ENCODE measurements at regions not wholly inside any gene's neighbourhood (a gene's known extent, or its start where the extent isn't known, plus 50 kb on each side); places are given as distances from the start of the nearest gene placed in this dataset.

GRCh38 chr2:144571770-144572169, 51.9 kb upstream of the ZEB2 start:
- Histone ChIP-seq H3K4me1 (ENCODE audit: insufficient read depth, low read length) (no peaks in the 10 kb centered on the region; the same call in 1 of the 2 replicates), H3K27ac (ENCODE audit: insufficient read length, low read depth, low read length) (no peak overlapping the region), H4K5ac (ENCODE audit: insufficient read length, low read depth, low read length) (no peak overlapping the region), H2BK20ac (ENCODE audit: low read depth, low read length, poor library complexity, severe bottlenecking) (no peak overlapping the region), H3K4ac (ENCODE audit: low read depth, low read length) (no peak overlapping the region), H3K79me2 (ENCODE audit: insufficient read depth, low read length) (no peaks in the 10 kb centered on the region), H4K91ac (ENCODE audit: insufficient read length, low read depth, low read length) (no peak overlapping the region), H3K23me2 (ENCODE audit: insufficient read length, low read depth, low read length, poor library complexity, severe bottlenecking) (no peaks in the 10 kb centered on the region), H2BK12ac (ENCODE audit: insufficient read length, low read depth, low read length) (no peak overlapping the region), H3K79me1 (ENCODE audit: insufficient read depth, low read depth, low read length, poor library complexity, severe bottlenecking) (no peaks in the 10 kb centered on the region), H3K14ac (ENCODE audit: insufficient read depth, low read length) (no peak overlapping the region), H3K9me3 (ENCODE audit: control insufficient read depth, low read depth, low read length) (no peaks in the 10 kb centered on the region), H3K56ac (ENCODE audit: insufficient read length, low read depth, low read length) (no peak overlapping the region), H3K23ac (ENCODE audit: insufficient read length, low read depth, low read length) (no peak overlapping the region), H2BK120ac (ENCODE audit: low read depth, low read length, poor library complexity, severe bottlenecking) (no peak overlapping the region), H3K18ac (ENCODE audit: insufficient read length, low read depth, low read length) (no peak overlapping the region), H2AK5ac (ENCODE audit: insufficient read length, low read length) (no peak overlapping the region), H4K20me1 (ENCODE audit: control insufficient read depth, insufficient read depth, insufficient read length) (no peaks in the 10 kb centered on the region), H2BK5ac (ENCODE audit: insufficient read length, low read length) (no peak overlapping the region), H4K8ac (replicated peaks; ENCODE audit: insufficient read length, low read depth, low read length) (no peak overlapping the region), H3K4me2 (ENCODE audit: insufficient read depth, insufficient read length, low read length) (no peak overlapping the region), H3T11ph (ENCODE audit: low read length) (no peak overlapping the region), H2BK15ac (ENCODE audit: low read depth, low read length) (no peak overlapping the region), H3K9ac (ENCODE audit: extremely low read depth, insufficient read length, low read length) (no peak overlapping the region), H3K27me3 (ENCODE audit: insufficient read depth, low read length) (no peaks in the 10 kb centered on the region; the same call in 1 of the 2 replicates), H2AFZ (ENCODE audit: low read length) (no peak overlapping the region)
- WGBS (ENCODE audit: extremely low coverage, insufficient read length, low lambda C conversion rate) = no CpG with 5 or more reads among the region's 1 CpG
- Mint-ChIP-seq H3K4me3 (no peak overlapping the region), H3K4me1 (peaks cover 22 to 31% of the 10 kb centered on the region in 2 experiments), H3K27ac (no peak overlapping the region), H3K27me3 (ENCODE audit: low read depth) (no peaks in the 10 kb centered on the region), H3K36me3 (ENCODE audit: insufficient read depth in 1 of 3, low read depth in 3 of 3) (no peaks in the 10 kb centered on the region), H3K9me3 (no peaks in the 10 kb centered on the region)
- no peak for TF ChIP-seq CTCF (conservative IDR thresholded peaks at IDR 0.05)
- DNase-seq = no peak
